Karpas-422 (cell line): ENCODE measurements at regions not wholly inside any gene's neighbourhood (a gene's known extent, or its start where the extent isn't known, plus 50 kb on each side); places are given as distances from the start of the nearest gene placed in this dataset.

Experiments
- DNase-seq: peaks from one replicate; pipeline ENCODE4 v3.0.0-alpha.2; 2015
- H2AFZ ChIP-seq: fragments of 200-600 bp; sonication (generic); 2 replicates; pipeline ENCODE4 v1.6.1; 2014; ENCODE audit warnings: antibody characterized with exemption, low read length, mixed read lengths
- H3K27ac ChIP-seq: fragments of 200-600 bp; sonication (generic); 2 replicates; pipeline ENCODE4 v1.5.1; 2014; ENCODE audit warnings: mild to moderate bottlenecking, low read length, moderate library complexity
- H3K27me3 ChIP-seq: fragments of 200-600 bp; sonication (generic); 2 replicates; pipeline ENCODE4 v1.6.1; 2014; ENCODE audit warnings: low read length, mixed read lengths
- H3K36me3 ChIP-seq: fragments of 200-600 bp; sonication (generic); 2 replicates; pipeline ENCODE4 v1.6.1; 2014; ENCODE audit warnings: low read length, mixed read lengths; ENCODE audit not compliant: insufficient read depth
- H3K4me1 ChIP-seq: fragments of 200-600 bp; sonication (generic); 2 replicates; pipeline ENCODE4 v1.6.1; 2014; ENCODE audit warnings: mild to moderate bottlenecking, low read length, mixed read lengths
- H3K4me2 ChIP-seq: fragments of 200-600 bp; sonication (generic); 2 replicates; pipeline ENCODE4 v1.6.1; 2014; ENCODE audit warnings: low read length, low read depth, mild to moderate bottlenecking; ENCODE audit not compliant: poor library complexity, severe bottlenecking
- H3K4me3 ChIP-seq: fragments of 200-600 bp; sonication (generic); 2 replicates; pipeline ENCODE4 v1.5.1; 2014; ENCODE audit warnings: mild to moderate bottlenecking, antibody characterized with exemption, low read length, mixed read lengths
- H3K79me2 ChIP-seq: fragments of 200-600 bp; sonication (generic); 2 replicates; pipeline ENCODE4 v1.6.1; 2014; ENCODE audit warnings: mild to moderate bottlenecking, low read length, mixed read lengths
- H3K9ac ChIP-seq: fragments of 200-600 bp; sonication (generic); 2 replicates; pipeline ENCODE4 v1.6.0; 2014; ENCODE audit warnings: low read length
- H3K9me2 ChIP-seq: fragments of 200-600 bp; sonication (generic), shearing (Covaris generic); replicated peaks from 2 replicates; pipeline ENCODE4 v1.6.0; 2014; ENCODE audit warnings: mild to moderate bottlenecking, low read length, moderate library complexity; ENCODE audit not compliant: insufficient read depth
- H3K9me3 ChIP-seq: fragments of 300-700, 200-600 bp; sonication (generic); 2 replicates; pipeline ENCODE4 v1.6.1; 2014; ENCODE audit warnings: low read length, mixed read lengths
- H4K20me1 ChIP-seq: fragments of 200-600 bp; sonication (generic); 2 replicates; pipeline ENCODE4 v1.6.1; 2014; ENCODE audit warnings: mild to moderate bottlenecking, antibody characterized with exemption, low read length, low read depth; ENCODE audit not compliant: insufficient read depth

- DNase-seq = no peak
- H3K36me3 ChIP-seq = no peaks in the 10 kb centered on the region
- H3K79me2 ChIP-seq = no peaks in the 10 kb centered on the region
- H4K20me1 ChIP-seq = no peaks in the 10 kb centered on the region
- H3K4me3 ChIP-seq = no peak overlapping the region
- H3K9me3 ChIP-seq = no peaks in the 10 kb centered on the region
- H2AFZ ChIP-seq = no peak overlapping the region
- no peak overlapping the region for H3K9ac ChIP-seq
- no peaks in the 10 kb centered on the region for H3K27me3 ChIP-seq
- H3K9me2 ChIP-seq = no peaks in the 10 kb centered on the region
- no peaks in the 10 kb centered on the region for H3K4me1 ChIP-seq
- no peak overlapping the region for H3K27ac ChIP-seq
- no peak overlapping the region for H3K4me2 ChIP-seq
Measured at GRCh38 chr12:45586486-45586885, 143.0 kb upstream of the ARID2 start.

GRCh38 chr12:45587012-45587411, 142.5 kb upstream of the ARID2 start:
- H3K4me3 ChIP-seq = no peak overlapping the region
- no peaks in the 10 kb centered on the region for H3K36me3 ChIP-seq
- no peaks in the 10 kb centered on the region for H3K9me3 ChIP-seq
- H4K20me1 ChIP-seq = no peaks in the 10 kb centered on the region
- no peak overlapping the region for H2AFZ ChIP-seq
- H3K9ac ChIP-seq = no peak overlapping the region
- H3K4me2 ChIP-seq = no peak overlapping the region
- H3K9me2 ChIP-seq = no peaks in the 10 kb centered on the region
- no peak for DNase-seq
- H3K27ac ChIP-seq = no peak overlapping the region
- H3K27me3 ChIP-seq = no peaks in the 10 kb centered on the region
- no peaks in the 10 kb centered on the region for H3K4me1 ChIP-seq
- no peaks in the 10 kb centered on the region for H3K79me2 ChIP-seq

DNA sequence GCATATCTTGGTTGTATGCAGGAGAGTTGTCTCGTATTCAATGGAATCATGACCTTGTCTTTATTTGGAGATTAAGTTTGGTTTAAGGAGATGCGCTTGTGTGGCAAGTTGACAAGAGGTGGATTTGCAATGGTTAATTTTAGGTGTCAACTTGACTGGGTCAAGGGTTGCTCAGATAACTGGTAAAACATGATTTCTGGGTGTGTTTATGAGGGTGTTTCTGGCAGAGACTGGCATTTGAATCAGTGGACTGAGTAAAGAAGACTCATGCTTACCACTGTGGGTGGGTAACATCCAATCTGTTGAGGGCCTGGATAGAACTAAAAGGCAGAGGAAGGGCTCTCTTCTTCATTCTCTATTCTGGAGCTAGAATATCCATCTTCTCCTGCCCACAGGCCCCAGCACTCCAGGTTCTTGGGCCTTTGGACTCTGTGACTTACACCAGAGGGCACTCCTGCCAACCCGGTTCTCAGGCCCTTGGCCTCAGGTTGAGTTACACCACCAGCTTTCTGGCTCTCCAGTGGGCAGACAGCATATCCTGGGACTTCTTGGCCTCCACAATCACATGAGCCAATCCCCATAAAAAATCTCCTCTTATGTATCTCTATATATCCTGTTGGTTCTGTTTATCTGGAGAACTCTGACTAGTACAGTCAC, 141.5 kb upstream of the ARID2 start:
- H3K27me3 ChIP-seq = no peaks in the 10 kb centered on the region
- H2AFZ ChIP-seq = no peak overlapping the region
- H3K4me3 ChIP-seq = no peak overlapping the region
- no peaks in the 10 kb centered on the region for H3K9me2 ChIP-seq
- H4K20me1 ChIP-seq = no peaks in the 10 kb centered on the region
- DNase-seq = no peak
- no peaks in the 10 kb centered on the region for H3K4me1 ChIP-seq
- H3K4me2 ChIP-seq = no peak overlapping the region
- H3K79me2 ChIP-seq = no peaks in the 10 kb centered on the region
- H3K9ac ChIP-seq = no peak overlapping the region
- no peaks in the 10 kb centered on the region for H3K36me3 ChIP-seq
- H3K27ac ChIP-seq = no peak overlapping the region
- no peaks in the 10 kb centered on the region for H3K9me3 ChIP-seq

DNA sequence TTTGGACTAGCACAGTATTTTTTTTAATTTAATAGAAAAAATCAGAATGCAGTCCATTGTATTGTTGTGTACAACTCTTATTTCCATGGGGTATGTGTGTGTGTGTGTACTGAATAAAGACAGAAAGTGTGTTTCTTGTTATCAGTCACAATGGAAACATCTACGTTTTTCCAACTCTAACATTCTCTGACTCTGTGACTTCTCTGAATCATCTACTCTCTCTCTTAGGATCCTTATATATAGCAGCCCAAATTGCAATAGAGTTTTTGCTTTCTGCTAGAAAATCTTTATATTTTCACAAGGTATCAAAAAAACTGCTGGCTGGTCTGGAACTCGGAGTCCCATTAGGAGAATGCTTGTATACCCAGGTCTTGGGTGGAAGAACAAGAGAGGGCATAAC, 138.9 kb upstream of the ARID2 start:
- DNase-seq = no peak
- no peaks in the 10 kb centered on the region for H3K36me3 ChIP-seq
- no peak overlapping the region for H3K4me2 ChIP-seq
- H3K4me3 ChIP-seq = no peak overlapping the region
- H3K27me3 ChIP-seq = no peaks in the 10 kb centered on the region
- H4K20me1 ChIP-seq = no peaks in the 10 kb centered on the region
- no peaks in the 10 kb centered on the region for H3K9me3 ChIP-seq
- no peaks in the 10 kb centered on the region for H3K79me2 ChIP-seq
- H3K27ac ChIP-seq = no peak overlapping the region
- H3K9me2 ChIP-seq = no peaks in the 10 kb centered on the region
- H3K9ac ChIP-seq = no peak overlapping the region
- H3K4me1 ChIP-seq = no peaks in the 10 kb centered on the region
- no peak overlapping the region for H2AFZ ChIP-seq

GRCh38 chr12:45591635-45592034, 137.9 kb upstream of the ARID2 start:
- Histone ChIP-seq H3K4me2 (no peak overlapping the region), H4K20me1 (no peaks in the 10 kb centered on the region), H3K27ac (no peak overlapping the region), H3K27me3 (no peaks in the 10 kb centered on the region), H3K4me1 (no peaks in the 10 kb centered on the region), H3K36me3 (no peaks in the 10 kb centered on the region), H2AFZ (no peak overlapping the region), H3K4me3 (no peak overlapping the region), H3K9me2 (no peaks in the 10 kb centered on the region), H3K9ac (no peak overlapping the region), H3K79me2 (no peaks in the 10 kb centered on the region), H3K9me3 (no peaks in the 10 kb centered on the region)
- no peak for DNase-seq

GRCh38 chr12:45596366-45596765, 133.1 kb upstream of the ARID2 start:
- Histone ChIP-seq H3K27me3 (no peaks in the 10 kb centered on the region), H4K20me1 (no peaks in the 10 kb centered on the region), H3K9me2 (no peaks in the 10 kb centered on the region), H3K4me2 (no peak overlapping the region), H3K36me3 (no peaks in the 10 kb centered on the region), H3K27ac (no peak overlapping the region), H3K4me3 (no peak overlapping the region), H3K9ac (no peak overlapping the region), H3K9me3 (no peaks in the 10 kb centered on the region), H2AFZ (no peak overlapping the region), H3K4me1 (no peaks in the 10 kb centered on the region), H3K79me2 (no peaks in the 10 kb centered on the region)
- no peak for DNase-seq

DNA sequence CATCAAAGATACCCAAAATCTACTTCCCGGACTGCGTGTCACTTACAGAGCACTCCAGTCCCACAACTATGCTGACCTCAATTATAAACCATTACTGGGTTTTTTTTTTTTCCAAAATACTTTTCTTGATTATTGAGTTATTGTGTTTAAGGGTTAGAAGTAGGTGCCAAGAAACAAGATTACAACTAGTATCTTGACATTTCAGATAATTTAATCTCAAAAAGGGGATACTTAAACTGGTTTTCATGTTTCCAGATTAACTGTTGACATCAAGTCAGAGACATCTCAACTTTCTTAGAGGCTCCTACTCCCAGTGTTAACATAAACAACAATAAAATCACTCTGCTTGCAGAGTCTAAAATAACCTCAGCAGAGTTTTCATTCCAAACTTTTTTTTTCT, 131.2 kb upstream of the ARID2 start:
- no peaks in the 10 kb centered on the region for H3K9me3 ChIP-seq
- H3K27me3 ChIP-seq = no peaks in the 10 kb centered on the region
- H2AFZ ChIP-seq = no peak overlapping the region
- no peak for DNase-seq
- no peak overlapping the region for H3K9ac ChIP-seq
- no peaks in the 10 kb centered on the region for H3K79me2 ChIP-seq
- H3K4me2 ChIP-seq = no peak overlapping the region
- H3K4me3 ChIP-seq = no peak overlapping the region
- no peaks in the 10 kb centered on the region for H4K20me1 ChIP-seq
- no peaks in the 10 kb centered on the region for H3K4me1 ChIP-seq
- no peaks in the 10 kb centered on the region for H3K36me3 ChIP-seq
- H3K9me2 ChIP-seq = no peaks in the 10 kb centered on the region
- no peak overlapping the region for H3K27ac ChIP-seq

- no peaks in the 10 kb centered on the region for H3K27me3 ChIP-seq
- no peaks in the 10 kb centered on the region for H3K36me3 ChIP-seq
- H3K4me3 ChIP-seq = no peak overlapping the region
Measured at GRCh38 chr12:45598761-45599160, 130.7 kb upstream of the ARID2 start.

DNA sequence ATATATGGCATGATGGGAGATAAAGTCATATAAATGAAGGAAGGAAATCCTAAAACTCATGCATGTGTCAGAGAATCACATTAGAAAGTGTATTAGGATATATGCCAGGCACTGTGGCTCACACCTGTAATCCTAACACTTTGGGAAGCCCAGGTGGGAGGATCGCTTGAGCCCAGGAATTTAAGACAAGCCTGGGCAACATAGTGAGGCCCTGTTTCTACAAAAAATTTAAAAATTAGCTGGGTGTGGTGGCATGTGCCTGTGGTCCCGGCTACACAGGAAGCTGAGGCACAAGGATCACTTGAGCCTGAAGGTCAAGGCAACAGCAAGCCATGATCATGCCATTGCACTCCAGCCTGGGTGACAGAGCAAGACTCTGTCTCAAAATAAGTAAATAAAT, 130.3 kb upstream of the ARID2 start:
- Histone ChIP-seq H3K79me2 (no peaks in the 10 kb centered on the region), H4K20me1 (no peaks in the 10 kb centered on the region), H3K27ac (no peak overlapping the region), H3K27me3 (no peaks in the 10 kb centered on the region), H3K9me2 (no peaks in the 10 kb centered on the region), H3K9ac (no peak overlapping the region), H3K4me3 (no peak overlapping the region), H3K36me3 (no peaks in the 10 kb centered on the region), H3K4me1 (no peaks in the 10 kb centered on the region), H3K4me2 (no peak overlapping the region), H3K9me3 (no peaks in the 10 kb centered on the region), H2AFZ (no peak overlapping the region)
- no peak for DNase-seq

More at GRCh38 chr12:45598761-45599160, 130.7 kb upstream of the ARID2 start:
- Histone ChIP-seq H3K4me2 (no peak overlapping the region), H3K9me2 (no peaks in the 10 kb centered on the region), H2AFZ (no peak overlapping the region), H3K4me1 (no peaks in the 10 kb centered on the region), H3K79me2 (no peaks in the 10 kb centered on the region), H3K27ac (no peak overlapping the region), H3K9me3 (no peaks in the 10 kb centered on the region), H3K9ac (no peak overlapping the region), H4K20me1 (no peaks in the 10 kb centered on the region)
- no peak for DNase-seq
